ENCODE measurements at regions not wholly inside any gene's neighbourhood (a gene's known extent, or its start where the extent isn't known, plus 50 kb on each side); places are given as distances from the start of the nearest gene placed in this dataset.

GRCh38 chr11:122248939-122249338 lies 132.9 kb upstream of the BLID start:
- no peak overlapping the region for H3K27ac ChIP-seq
- no peak overlapping the region for H3K4me3 ChIP-seq
- no peaks in the 10 kb centered on the region for H3K36me3 ChIP-seq (ENCODE audit: low read depth, missing control alignments)
- intact Hi-C loops (cut with DNase I; ENCODE audit: low total_unique reads): no loop called here
- H3K9me3 ChIP-seq: no peaks in the 10 kb centered on the region
- no peaks in the 10 kb centered on the region for H3K4me1 ChIP-seq
- 96 to 97% methylated on average over 8 of the region's 8 CpGs for WGBS, 2 donors
- DNase-seq: no peak
- TF ChIP-seq CTCF (IDR thresholded peaks at IDR 0.05): no peak
- TF ChIP-seq POLR2A (IDR thresholded peaks at IDR 0.05): no peak
- no peaks in the 10 kb centered on the region for H3K27me3 ChIP-seq

DNA sequence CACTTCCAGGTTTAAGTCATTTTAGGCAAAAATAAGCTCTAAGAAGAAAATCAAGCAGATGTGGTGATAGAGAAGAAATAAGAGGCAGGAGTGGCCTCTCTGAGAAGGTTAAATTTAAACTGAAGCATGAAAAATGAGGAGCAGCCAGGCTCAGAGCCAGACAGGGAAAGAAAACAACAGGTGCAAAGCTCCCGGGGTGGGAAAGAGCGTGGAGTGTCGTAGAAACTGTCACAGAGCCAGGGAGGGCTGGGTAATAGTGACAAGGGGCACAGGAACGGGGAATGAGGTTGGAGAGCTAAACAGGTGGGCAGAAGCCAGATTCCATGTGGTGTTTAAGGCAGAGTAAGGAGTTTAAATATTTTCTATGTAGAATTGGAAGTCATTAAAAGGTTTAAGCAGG lies 132.1 kb upstream of the BLID start:
- 49 to 54% methylated on average over 4 of the region's 4 CpGs for WGBS, 2 donors
- no peak overlapping the region for H3K4me3 ChIP-seq
- H3K27me3 ChIP-seq: no peaks in the 10 kb centered on the region
- no peaks in the 10 kb centered on the region for H3K36me3 ChIP-seq (ENCODE audit: low read depth, missing control alignments)
- H3K4me1 ChIP-seq: no peaks in the 10 kb centered on the region
- H3K9me3 ChIP-seq: no peaks in the 10 kb centered on the region
- intact Hi-C loops (cut with DNase I; ENCODE audit: low total_unique reads): no loop called here
- no peak for TF ChIP-seq CTCF (IDR thresholded peaks at IDR 0.05)
- TF ChIP-seq POLR2A (IDR thresholded peaks at IDR 0.05): no peak
- H3K27ac ChIP-seq: no peak overlapping the region
- no peak for DNase-seq

DNA sequence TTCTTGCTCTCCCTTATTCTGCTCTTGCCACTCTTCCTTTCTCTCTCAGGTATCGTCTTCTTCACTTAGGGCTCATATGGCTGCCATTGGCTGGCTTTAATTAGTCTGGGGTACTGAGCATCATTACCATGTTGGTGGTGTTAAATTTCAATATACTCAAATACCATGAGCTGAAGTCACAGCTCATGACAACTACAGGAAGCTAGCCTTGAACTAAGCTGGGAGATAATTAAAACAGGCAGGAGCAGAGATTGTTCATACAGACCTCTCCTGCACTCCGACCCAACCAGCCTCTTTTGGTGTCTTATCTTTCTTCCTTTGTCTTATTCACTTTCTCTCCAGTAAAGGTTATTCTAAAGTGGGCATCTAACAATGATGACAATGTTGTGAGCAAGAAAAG lies 130.9 kb upstream of the BLID start:
- no peaks in the 10 kb centered on the region for H3K9me3 ChIP-seq
- H3K4me3 ChIP-seq: no peak overlapping the region
- WGBS, 2 donors: 57 to 70% methylated on average over 2 of the region's 2 CpGs
- DNase-seq: no peak
- no peak for TF ChIP-seq POLR2A (IDR thresholded peaks at IDR 0.05)
- TF ChIP-seq CTCF (IDR thresholded peaks at IDR 0.05): no peak
- intact Hi-C loops (cut with DNase I; ENCODE audit: low total_unique reads): no loop called here
- no peaks in the 10 kb centered on the region for H3K27me3 ChIP-seq
- H3K36me3 ChIP-seq (ENCODE audit: low read depth, missing control alignments): no peaks in the 10 kb centered on the region
- H3K27ac ChIP-seq: no peak overlapping the region
- no peaks in the 10 kb centered on the region for H3K4me1 ChIP-seq

DNA sequence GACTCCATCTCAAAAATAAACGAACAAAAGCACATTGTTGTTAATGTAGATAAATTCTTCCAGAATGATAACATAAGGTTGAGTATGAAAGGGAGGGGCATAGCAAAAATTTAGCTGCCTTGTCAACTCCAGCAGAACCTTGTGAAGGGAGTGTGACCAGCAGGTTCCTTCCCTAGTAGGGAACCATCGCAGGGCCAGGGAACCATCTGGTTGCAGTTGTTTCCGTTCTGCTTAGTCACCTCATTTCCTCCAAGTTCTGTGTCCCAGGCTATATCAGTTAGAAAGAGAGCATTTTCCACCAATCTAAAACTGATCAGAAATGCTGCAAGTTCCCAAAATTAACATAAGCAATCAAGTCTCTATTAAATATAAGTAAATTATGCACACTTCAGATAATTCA lies 126.7 kb upstream of the BLID start:
- DNase-seq: no peak
- no peaks in the 10 kb centered on the region for H3K4me1 ChIP-seq
- no peak overlapping the region for H3K4me3 ChIP-seq
- TF ChIP-seq POLR2A (IDR thresholded peaks at IDR 0.05) (no peak), CTCF (IDR thresholded peaks at IDR 0.05) (no peak)
- no peaks in the 10 kb centered on the region for H3K36me3 ChIP-seq (ENCODE audit: low read depth, missing control alignments)
- no peaks in the 10 kb centered on the region for H3K27me3 ChIP-seq
- H3K9me3 ChIP-seq: no peaks in the 10 kb centered on the region
- WGBS, 2 donors: 74 to 75% methylated on average over 3 of the region's 3 CpGs
- H3K27ac ChIP-seq: no peak overlapping the region
- intact Hi-C loops (cut with DNase I; ENCODE audit: low total_unique reads): no loop called here

DNA sequence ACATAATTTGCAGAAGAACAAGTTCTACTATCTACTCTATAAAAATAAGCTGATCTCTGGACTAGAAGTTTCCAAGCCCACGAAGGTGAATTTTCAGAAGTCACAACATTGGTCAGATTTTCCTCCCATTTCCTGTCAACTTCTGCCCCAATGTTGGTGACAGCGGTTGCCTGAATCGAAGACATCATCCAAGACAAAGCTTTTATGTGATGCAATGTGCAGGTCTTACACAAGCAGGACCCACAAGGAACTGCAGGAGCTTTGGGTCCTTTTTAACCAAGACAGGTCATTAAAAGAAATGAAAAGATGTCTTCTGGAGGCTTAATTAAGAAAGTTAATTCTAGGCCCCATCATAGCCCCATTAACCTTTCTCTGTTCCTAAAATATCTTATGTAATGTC lies 125.6 kb upstream of the BLID start:
- intact Hi-C loops (cut with DNase I; ENCODE audit: low total_unique reads): no loop called here

More for the DNA sequence above, 125.6 kb upstream of the BLID start:
- TF ChIP-seq POLR2A (IDR thresholded peaks at IDR 0.05) (no peak), CTCF (IDR thresholded peaks at IDR 0.05) (no peak)
- no peaks in the 10 kb centered on the region for H3K4me1 ChIP-seq
- H3K27me3 ChIP-seq: no peaks in the 10 kb centered on the region
- DNase-seq: no peak
- WGBS, 2 donors: 83 to 87% methylated on average over 3 of the region's 3 CpGs
- no peaks in the 10 kb centered on the region for H3K36me3 ChIP-seq (ENCODE audit: low read depth, missing control alignments)
- no peak overlapping the region for H3K4me3 ChIP-seq
- no peaks in the 10 kb centered on the region for H3K9me3 ChIP-seq
- no peak overlapping the region for H3K27ac ChIP-seq

Measured in testis (tissue), 2 donors.